Panc1 (cell line): ENCODE measurements at regions not wholly inside any gene's neighbourhood (a gene's known extent, or its start where the extent isn't known, plus 50 kb on each side); places are given as distances from the start of the nearest gene placed in this dataset.

Source experiments
- POLR2AphosphoS5 ChIP-seq: IDR thresholded peaks from 2 replicates; pipeline ENCODE4 v1.6.1; 2012; ENCODE audit warnings: mild to moderate bottlenecking, low read depth, low read length, moderate library complexity
- SIN3A ChIP-seq: IDR thresholded peaks from 2 replicates; pipeline ENCODE4 v1.6.1; 2012; ENCODE audit warnings: low read depth, mild to moderate bottlenecking, low read length, moderate library complexity, borderline replicate concordance; ENCODE audit not compliant: insufficient read depth
- TF ChIP-seq, protein P1 (sequence below): fragments of 450-650 bp; IDR thresholded peaks from 2 replicates; pipeline ENCODE4 v1.5.1; 2017; ENCODE audit warnings: mild to moderate bottlenecking

DNA sequence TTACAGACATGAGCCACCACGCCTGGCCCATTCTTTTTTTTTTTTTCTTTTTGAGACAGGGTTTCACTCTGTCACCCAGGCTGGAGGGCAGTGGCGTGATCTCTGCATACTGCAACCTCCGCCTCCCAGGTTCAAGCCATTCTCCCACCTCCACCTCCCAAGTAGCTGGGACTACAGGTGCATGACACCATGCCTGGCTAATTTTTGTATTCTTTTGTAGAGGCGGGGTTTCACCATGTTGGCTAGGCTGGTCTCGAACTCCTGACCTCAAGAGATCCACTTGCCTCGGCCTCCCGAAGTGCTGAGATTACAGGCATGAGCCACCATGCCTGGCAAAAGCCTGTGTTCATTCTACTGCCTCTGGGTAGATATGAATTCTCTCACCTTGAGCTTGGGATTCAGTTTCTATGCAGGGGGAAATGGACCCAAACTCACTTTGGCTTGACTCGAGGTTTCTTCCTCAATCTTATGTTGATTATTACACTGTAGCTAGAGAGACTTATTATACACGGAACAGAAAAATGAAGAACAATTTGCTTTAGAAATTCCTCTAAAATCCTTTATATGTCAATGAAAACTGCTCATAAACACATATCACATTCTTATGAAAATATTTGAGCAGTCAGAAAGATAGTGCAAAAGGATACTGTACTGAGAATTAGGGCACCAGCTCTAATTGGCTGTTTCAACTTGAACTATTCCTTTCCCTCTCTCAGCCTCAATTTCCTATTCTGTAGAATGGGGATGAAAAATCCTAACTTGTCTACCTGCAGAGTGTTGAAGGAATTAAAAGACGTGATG, 252.3 kb downstream of the MYCN start:
- no peak for TF ChIP-seq POLR2AphosphoS5
- TF ChIP-seq, protein P1, sequence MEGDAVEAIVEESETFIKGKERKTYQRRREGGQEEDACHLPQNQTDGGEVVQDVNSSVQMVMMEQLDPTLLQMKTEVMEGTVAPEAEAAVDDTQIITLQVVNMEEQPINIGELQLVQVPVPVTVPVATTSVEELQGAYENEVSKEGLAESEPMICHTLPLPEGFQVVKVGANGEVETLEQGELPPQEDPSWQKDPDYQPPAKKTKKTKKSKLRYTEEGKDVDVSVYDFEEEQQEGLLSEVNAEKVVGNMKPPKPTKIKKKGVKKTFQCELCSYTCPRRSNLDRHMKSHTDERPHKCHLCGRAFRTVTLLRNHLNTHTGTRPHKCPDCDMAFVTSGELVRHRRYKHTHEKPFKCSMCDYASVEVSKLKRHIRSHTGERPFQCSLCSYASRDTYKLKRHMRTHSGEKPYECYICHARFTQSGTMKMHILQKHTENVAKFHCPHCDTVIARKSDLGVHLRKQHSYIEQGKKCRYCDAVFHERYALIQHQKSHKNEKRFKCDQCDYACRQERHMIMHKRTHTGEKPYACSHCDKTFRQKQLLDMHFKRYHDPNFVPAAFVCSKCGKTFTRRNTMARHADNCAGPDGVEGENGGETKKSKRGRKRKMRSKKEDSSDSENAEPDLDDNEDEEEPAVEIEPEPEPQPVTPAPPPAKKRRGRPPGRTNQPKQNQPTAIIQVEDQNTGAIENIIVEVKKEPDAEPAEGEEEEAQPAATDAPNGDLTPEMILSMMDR, result no peak
- TF ChIP-seq SIN3A, result no peak
